Parathyroid adenoma (tissue), 2 donors: ENCODE measurements at regions not wholly inside any gene's neighbourhood (a gene's known extent, or its start where the extent isn't known, plus 50 kb on each side); places are given as distances from the start of the nearest gene placed in this dataset.

Experiments used
- H2AFZ ChIP-seq: fragments of 300-600 bp; sonication (generic); one replicate; pipeline ENCODE4 v1.7.0; 2017; ENCODE audit warnings: antibody characterized with exemption, mild to moderate bottlenecking
- H3K27ac ChIP-seq: fragments of 300-600 bp; sonication (generic); one replicate; pipeline ENCODE4 v1.7.0; 2017
- H3K27me3 ChIP-seq: fragments of 300-600 bp; sonication (generic); one replicate; pipeline ENCODE4 v1.7.0; 2017; ENCODE audit warnings: low read length; ENCODE audit not compliant: control insufficient read depth, insufficient read depth
- H3K36me3 ChIP-seq: fragments of 300-600 bp; sonication (generic); one replicate; pipeline ENCODE4 v1.7.0; 2017; ENCODE audit warnings: low read length; ENCODE audit not compliant: control insufficient read depth, insufficient read depth
- H3K4me1 ChIP-seq: fragments of 300-600 bp; sonication (generic); one replicate; pipeline ENCODE4 v1.7.0; 2017; ENCODE audit warnings: control low read depth
- H3K4me2 ChIP-seq: fragments of 300-600 bp; sonication (generic); one replicate; pipeline ENCODE4 v1.7.0; 2017; ENCODE audit warnings: low read length
- H3K4me3 ChIP-seq: fragments of 300-600 bp; sonication (generic); one replicate; pipeline ENCODE4 v1.7.0; 2017; ENCODE audit warnings: low read depth, low read length
- H3K79me2 ChIP-seq: fragments of 300-600 bp; sonication (generic); one replicate; pipeline ENCODE4 v1.7.0; 2017; ENCODE audit warnings: control low read depth
- H3K9ac ChIP-seq: fragments of 300-600 bp; sonication (generic); one replicate; pipeline ENCODE4 v1.7.0; 2017; ENCODE audit warnings: mild to moderate bottlenecking
- H3K9me3 ChIP-seq: fragments of 300-600 bp; sonication (generic); one replicate; pipeline ENCODE4 v1.7.0; 2017; ENCODE audit warnings: low read length; ENCODE audit not compliant: control insufficient read depth
- TF ChIP-seq, protein P1 (sequence below): fragments of 300-600 bp; sonication (generic); IDR thresholded peaks from one replicate; pipeline ENCODE4 v1.7.0; 2017; ENCODE audit warnings: antibody characterized with exemption, mild to moderate bottlenecking
- donor health status: primary hyperparathyroidism.

DNA sequence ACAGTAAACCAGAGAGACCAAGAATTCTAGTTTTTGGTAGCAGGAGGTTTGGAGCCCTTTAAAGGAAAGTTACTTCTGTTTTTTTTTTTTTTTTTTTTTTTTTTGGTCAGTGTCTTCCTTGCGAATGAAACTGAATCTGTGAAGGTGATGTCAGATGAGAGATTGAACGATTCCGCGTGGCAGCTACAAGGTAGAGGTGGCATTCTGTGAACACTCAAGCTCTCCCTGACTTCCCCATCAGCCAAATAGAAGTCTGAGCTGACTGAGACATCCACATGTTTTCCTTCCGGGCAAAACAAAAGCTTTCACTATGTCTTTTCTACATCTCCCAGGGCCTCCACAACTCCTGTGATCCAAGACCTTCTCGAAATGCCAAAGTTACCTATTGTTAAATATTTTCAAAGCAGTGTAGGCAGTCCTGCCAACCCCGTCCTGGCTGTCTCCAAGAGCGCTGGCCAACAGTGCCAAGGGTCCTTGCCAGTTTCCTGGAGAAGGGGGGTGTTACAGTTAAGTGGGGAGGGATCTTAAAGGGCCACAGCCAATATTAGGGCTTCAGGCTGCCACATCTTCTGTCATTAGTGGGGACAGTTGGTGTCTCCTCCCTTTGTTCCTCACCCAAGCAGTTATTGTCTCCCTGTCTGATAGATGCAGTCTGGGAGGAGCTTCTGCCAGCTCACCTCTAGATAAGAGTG lies 102.9 kb upstream of the SLC34A2 start:
- TF ChIP-seq, protein P1, sequence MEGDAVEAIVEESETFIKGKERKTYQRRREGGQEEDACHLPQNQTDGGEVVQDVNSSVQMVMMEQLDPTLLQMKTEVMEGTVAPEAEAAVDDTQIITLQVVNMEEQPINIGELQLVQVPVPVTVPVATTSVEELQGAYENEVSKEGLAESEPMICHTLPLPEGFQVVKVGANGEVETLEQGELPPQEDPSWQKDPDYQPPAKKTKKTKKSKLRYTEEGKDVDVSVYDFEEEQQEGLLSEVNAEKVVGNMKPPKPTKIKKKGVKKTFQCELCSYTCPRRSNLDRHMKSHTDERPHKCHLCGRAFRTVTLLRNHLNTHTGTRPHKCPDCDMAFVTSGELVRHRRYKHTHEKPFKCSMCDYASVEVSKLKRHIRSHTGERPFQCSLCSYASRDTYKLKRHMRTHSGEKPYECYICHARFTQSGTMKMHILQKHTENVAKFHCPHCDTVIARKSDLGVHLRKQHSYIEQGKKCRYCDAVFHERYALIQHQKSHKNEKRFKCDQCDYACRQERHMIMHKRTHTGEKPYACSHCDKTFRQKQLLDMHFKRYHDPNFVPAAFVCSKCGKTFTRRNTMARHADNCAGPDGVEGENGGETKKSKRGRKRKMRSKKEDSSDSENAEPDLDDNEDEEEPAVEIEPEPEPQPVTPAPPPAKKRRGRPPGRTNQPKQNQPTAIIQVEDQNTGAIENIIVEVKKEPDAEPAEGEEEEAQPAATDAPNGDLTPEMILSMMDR = no peak
- Histone ChIP-seq H3K4me3 (no peak overlapping the region), H3K9ac (no peak overlapping the region), H3K27ac (no peak overlapping the region), H3K79me2 (no peaks in the 10 kb centered on the region), H3K4me1 (no peaks in the 10 kb centered on the region), H3K36me3 (no peaks in the 10 kb centered on the region), H3K9me3 (no peaks in the 10 kb centered on the region), H3K27me3 (no peaks in the 10 kb centered on the region), H2AFZ (peak overlapping the region; percentile 72), H3K4me2 (no peak overlapping the region)

DNA sequence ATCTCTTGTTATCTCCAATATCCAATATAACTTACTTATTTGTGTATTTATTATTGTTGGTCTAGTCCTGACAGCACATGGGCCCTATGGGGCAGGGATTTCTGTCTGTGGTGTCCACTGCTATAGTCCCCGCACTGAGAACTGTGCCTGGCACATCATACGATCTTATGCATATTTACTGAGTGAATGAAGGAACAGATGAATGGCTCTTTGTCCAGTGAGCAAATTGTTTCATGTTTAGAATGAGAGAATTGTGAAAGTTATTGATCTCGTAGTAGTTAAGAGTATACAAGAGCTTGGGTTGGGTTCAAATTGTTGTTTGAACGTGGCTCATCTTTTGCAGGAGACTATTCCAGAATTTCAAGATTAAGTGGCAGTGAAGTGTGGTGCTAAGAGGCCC lies 96.1 kb upstream of the SLC34A2 start:
- Histone ChIP-seq H2AFZ (no peak overlapping the region), H3K27me3 (no peaks in the 10 kb centered on the region), H3K9me3 (no peaks in the 10 kb centered on the region), H3K4me3 (no peak overlapping the region), H3K79me2 (no peaks in the 10 kb centered on the region), H3K9ac (no peak overlapping the region), H3K4me1 (no peaks in the 10 kb centered on the region), H3K4me2 (no peak overlapping the region), H3K27ac (no peak overlapping the region), H3K36me3 (no peaks in the 10 kb centered on the region)
- TF ChIP-seq, protein P1 = no peak

DNA sequence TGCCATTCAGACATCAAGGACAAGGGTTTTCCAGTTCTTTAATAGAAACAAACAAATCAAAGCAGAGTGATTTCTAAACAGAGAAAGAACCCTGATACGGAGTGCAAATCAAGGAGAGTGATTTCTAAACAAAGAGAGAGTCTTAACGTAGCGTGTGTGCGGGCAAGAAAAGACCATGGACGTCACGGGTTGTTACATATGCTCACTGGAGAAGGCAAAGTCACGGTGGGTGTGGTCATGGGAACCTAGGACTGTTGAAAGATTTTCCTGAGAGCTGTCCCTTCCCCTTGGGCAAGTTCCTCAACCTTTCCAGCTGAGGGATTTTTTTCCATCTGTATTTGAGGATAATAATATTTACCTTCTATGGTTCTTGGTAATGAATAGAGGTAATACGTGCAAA lies 95.0 kb upstream of the SLC34A2 start:
- H2AFZ ChIP-seq = no peak overlapping the region
- H3K36me3 ChIP-seq = no peaks in the 10 kb centered on the region
- no peak overlapping the region for H3K4me3 ChIP-seq
- H3K4me1 ChIP-seq = no peaks in the 10 kb centered on the region
- no peak overlapping the region for H3K4me2 ChIP-seq
- no peak overlapping the region for H3K9ac ChIP-seq
- no peaks in the 10 kb centered on the region for H3K27me3 ChIP-seq
- TF ChIP-seq, protein P1 = no peak
- H3K79me2 ChIP-seq = no peaks in the 10 kb centered on the region
- no peak overlapping the region for H3K27ac ChIP-seq
- H3K9me3 ChIP-seq = no peaks in the 10 kb centered on the region

DNA sequence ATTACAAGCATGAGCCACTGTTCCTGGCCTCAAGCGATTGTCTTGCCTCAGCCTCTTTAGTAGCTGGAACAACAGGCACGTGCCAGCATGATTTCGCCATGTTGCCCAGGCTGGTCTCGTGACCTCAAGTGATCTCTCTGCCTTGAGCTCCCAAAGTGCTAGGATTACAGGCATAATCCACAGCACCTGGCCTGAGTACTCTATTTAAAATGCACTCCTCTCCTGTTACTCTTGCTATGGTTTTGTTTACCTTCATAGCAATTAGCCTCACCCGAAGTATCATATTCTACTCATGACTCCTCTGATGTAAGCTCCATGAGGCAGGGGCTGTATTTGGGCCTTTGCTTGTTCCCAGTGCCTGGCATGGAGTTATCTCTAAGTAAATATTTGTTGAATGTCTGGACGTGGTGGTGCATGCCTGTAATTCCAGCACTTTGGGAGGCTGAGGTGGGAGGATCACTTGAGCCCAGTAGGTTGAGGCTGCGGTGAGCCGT lies 92.5 kb upstream of the SLC34A2 start:
- no peaks in the 10 kb centered on the region for H3K9me3 ChIP-seq
- no peaks in the 10 kb centered on the region for H3K36me3 ChIP-seq
- H3K4me1 ChIP-seq = no peaks in the 10 kb centered on the region
- no peak overlapping the region for H3K4me2 ChIP-seq
- H3K79me2 ChIP-seq = no peaks in the 10 kb centered on the region
- no peaks in the 10 kb centered on the region for H3K27me3 ChIP-seq
- no peak overlapping the region for H3K9ac ChIP-seq
- TF ChIP-seq, protein P1 = no peak
- no peak overlapping the region for H3K27ac ChIP-seq
- no peak overlapping the region for H2AFZ ChIP-seq
- no peak overlapping the region for H3K4me3 ChIP-seq

DNA sequence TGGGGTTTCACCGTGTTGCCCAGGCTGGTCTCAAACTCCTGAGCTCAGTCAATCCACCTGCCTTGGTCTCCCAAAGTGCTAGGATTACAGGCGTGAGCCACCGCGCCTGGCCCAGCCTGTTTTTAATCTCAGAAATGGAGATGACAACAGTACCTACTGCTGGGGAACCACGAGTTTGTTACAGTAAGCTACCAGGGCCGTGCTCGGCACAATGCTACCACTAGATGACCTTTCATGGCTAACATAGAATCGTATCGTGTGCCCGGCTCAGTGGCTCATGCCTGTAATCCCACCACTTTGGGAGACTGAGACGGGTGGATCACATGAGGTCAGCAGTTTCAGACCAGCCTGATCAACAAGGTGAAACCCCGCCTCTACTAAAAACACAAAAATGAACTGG lies 90.8 kb upstream of the SLC34A2 start:
- H3K36me3 ChIP-seq = no peaks in the 10 kb centered on the region
- no peaks in the 10 kb centered on the region for H3K79me2 ChIP-seq
- no peak overlapping the region for H3K4me2 ChIP-seq
- no peak overlapping the region for H3K4me3 ChIP-seq
- no peaks in the 10 kb centered on the region for H3K4me1 ChIP-seq
- H2AFZ ChIP-seq = no peak overlapping the region
- no peak overlapping the region for H3K9ac ChIP-seq
- no peak overlapping the region for H3K27ac ChIP-seq
- H3K27me3 ChIP-seq = no peaks in the 10 kb centered on the region
- TF ChIP-seq, protein P1 = no peak
- H3K9me3 ChIP-seq = no peaks in the 10 kb centered on the region
